AG04450 (cell line): ENCODE measurements at regions not wholly inside any gene's neighbourhood (a gene's known extent, or its start where the extent isn't known, plus 50 kb on each side); places are given as distances from the start of the nearest gene placed in this dataset.

Experiments used
- CTCF ChIA-PET: fragments of 300-600, 350-600 bp; formaldehyde crosslinking; extraction: SDS; loops from one replicate; lab custom pipeline; 2022; ENCODE audit warnings: antibody characterized with exemption, inconsistent platforms; lab: Charles Lee
- POLR2A ChIA-PET: fragments of 350-600 bp; formaldehyde crosslinking; extraction: SDS; loops from one replicate; lab custom pipeline; 2021; ENCODE audit warnings: antibody characterized with exemption, inconsistent platforms; lab: Yijun Ruan, JAX
- DNase-seq: peaks from one replicate; pipeline ENCODE4 v3.0.0-alpha.2; 2011; ENCODE audit warnings: low read depth, low spot score
- H3K27ac ChIP-seq: one replicate; pipeline ENCODE4 v1.5.1; 2012; ENCODE audit warnings: low read depth, low read length, control low read depth
- H3K27me3 ChIP-seq: one replicate; pipeline ENCODE4 v1.6.0; 2012; ENCODE audit warnings: low read length; ENCODE audit not compliant: control insufficient read depth, insufficient read depth
- H3K4me3 ChIP-seq: 2 replicates; pipeline ENCODE4 v1.5.1; 2011; ENCODE audit warnings: mild to moderate bottlenecking, low read depth, low read length, control low read depth
- H3K9me3 ChIP-seq: 2 replicates; pipeline ENCODE4 v1.5.1; 2012; ENCODE audit warnings: low read length; ENCODE audit not compliant: control insufficient read depth, insufficient read depth
- TF ChIP-seq, protein P1 (sequence below): IDR thresholded peaks from 2 replicates; pipeline ENCODE4 v1.5.1; 2011; ENCODE audit warnings: low read depth, low read length, control low read depth, inconsistent platforms

DNA sequence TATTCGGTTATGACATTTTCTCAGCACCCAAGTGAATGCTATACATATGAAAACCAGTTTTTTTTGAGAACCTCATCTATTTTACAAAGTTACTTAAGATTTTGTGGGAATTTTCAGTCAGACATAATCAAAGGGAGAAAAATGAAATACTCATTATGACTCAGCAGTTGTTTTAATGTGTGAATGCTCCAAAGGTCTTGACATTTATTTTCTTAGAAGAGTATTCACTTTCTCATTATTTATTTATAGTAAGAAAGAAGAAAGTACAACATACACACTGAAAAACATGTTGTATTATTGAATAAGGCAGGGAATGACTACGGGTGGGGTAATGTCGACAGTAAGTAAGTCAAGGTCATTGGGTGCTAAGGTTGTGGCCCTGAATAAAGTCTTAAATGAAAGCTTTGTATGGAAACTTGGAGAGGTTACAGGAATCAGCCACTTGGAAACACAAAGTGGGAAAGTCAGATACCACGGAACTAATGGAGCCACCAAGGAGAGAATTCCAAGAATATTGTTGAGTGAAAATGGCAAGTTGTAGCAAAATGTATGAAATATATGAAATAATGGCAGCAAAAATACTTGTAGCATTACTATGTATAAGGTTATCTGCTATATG, 844.5 kb downstream of the TBL1XR1 start:
- no peaks in the 10 kb centered on the region for H3K27me3 ChIP-seq
- no peak overlapping the region for H3K27ac ChIP-seq
- POLR2A ChIA-PET, result no interaction called here
- no peak for DNase-seq
- no peak overlapping the region for H3K4me3 ChIP-seq
- no peaks in the 10 kb centered on the region for H3K9me3 ChIP-seq
- TF ChIP-seq, protein P1, sequence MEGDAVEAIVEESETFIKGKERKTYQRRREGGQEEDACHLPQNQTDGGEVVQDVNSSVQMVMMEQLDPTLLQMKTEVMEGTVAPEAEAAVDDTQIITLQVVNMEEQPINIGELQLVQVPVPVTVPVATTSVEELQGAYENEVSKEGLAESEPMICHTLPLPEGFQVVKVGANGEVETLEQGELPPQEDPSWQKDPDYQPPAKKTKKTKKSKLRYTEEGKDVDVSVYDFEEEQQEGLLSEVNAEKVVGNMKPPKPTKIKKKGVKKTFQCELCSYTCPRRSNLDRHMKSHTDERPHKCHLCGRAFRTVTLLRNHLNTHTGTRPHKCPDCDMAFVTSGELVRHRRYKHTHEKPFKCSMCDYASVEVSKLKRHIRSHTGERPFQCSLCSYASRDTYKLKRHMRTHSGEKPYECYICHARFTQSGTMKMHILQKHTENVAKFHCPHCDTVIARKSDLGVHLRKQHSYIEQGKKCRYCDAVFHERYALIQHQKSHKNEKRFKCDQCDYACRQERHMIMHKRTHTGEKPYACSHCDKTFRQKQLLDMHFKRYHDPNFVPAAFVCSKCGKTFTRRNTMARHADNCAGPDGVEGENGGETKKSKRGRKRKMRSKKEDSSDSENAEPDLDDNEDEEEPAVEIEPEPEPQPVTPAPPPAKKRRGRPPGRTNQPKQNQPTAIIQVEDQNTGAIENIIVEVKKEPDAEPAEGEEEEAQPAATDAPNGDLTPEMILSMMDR, result no peak
- CTCF ChIA-PET, result no interaction called here

DNA sequence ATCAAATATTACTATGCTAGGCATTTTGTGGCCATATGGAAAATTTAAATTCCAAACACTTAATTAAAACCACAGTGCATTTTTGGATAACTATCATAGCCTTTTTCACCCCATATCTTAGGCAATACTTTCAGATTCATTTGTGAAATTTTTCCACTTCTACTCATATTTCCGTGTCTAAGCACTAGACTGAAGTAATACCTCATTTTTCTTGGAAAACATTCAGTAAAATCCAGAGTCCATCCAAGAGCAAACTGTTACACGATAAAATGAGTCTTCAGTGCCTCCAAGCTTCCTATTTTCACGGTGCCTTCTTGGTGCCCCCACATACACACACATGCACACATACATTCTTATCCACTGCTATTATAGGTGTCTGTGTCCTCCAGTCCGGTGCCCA, 845.9 kb downstream of the TBL1XR1 start:
- H3K27me3 ChIP-seq, result no peaks in the 10 kb centered on the region
- no peak for DNase-seq
- ChIA-PET CTCF (no interaction called here), POLR2A (no interaction called here)
- no peak overlapping the region for H3K27ac ChIP-seq
- no peak overlapping the region for H3K4me3 ChIP-seq
- H3K9me3 ChIP-seq, result no peaks in the 10 kb centered on the region
- TF ChIP-seq, protein P1, result no peak

DNA sequence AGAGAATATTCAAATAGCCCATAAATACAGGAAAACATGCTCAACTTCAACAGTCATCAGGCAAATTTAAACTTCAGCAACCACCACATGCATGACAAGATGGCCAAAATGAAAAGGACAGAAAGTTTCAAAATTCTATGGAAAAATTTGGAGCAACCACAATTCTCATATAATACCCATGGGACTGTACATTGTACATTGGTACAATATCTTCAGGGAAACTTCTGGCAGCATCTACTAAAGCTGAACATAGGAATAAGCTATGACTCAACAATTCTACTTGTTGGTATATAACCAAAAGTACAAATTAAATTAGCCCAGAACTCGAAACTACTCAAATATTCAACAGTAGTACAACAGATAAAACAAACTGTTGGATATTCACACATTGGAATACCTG, 847.6 kb downstream of the TBL1XR1 start:
- ChIA-PET POLR2A (no interaction called here), CTCF (interaction anchor here (0.7 kb wide), 1 partner anchor 55 kb away, joined by 3 read pairs; no protein-coding TSS in a partner anchor)
- H3K4me3 ChIP-seq, result no peak overlapping the region
- TF ChIP-seq, protein P1, result no peak
- H3K27ac ChIP-seq, result no peak overlapping the region
- DNase-seq, result no peak
- no peaks in the 10 kb centered on the region for H3K9me3 ChIP-seq
- no peaks in the 10 kb centered on the region for H3K27me3 ChIP-seq

DNA sequence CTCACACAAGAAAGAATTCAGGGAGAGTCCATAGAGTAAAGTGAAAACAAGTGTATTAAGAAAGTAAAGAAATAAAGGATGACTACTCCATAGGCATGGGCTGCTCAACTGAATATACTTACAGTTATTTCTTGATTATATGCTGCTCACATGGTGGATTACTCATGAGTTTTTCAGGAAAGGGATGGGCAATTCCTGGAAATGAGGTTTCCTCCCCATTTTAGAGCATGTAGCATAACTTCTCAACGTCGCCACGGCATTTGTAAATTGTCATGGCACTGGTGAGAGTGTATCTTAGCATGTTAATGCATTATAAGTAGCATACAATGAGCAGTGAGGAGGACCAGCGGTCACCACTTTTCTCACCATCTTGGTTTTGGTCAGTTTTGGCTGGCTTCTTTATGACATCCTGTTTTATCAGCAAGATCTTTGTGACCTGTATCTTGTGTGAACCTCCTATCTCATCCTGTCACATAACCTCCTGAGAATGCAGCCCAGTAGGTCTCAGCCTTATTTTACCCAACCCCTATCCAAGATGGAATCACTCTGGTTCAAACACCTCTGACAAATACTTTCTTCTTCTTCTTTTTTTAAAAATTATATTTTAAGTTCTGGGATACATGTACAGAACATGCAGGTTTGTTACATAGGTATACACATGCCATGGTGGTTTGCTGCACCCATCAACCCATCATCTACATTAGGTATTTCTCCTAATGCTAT, 849.7 kb downstream of the TBL1XR1 start:
- Histone ChIP-seq H3K9me3 (no peaks in the 10 kb centered on the region), H3K4me3 (no peak overlapping the region), H3K27ac (no peak overlapping the region), H3K27me3 (no peaks in the 10 kb centered on the region)
- ChIA-PET POLR2A (no interaction called here), CTCF (no interaction called here)
- TF ChIP-seq, protein P1, result no peak
- DNase-seq, result no peak

DNA sequence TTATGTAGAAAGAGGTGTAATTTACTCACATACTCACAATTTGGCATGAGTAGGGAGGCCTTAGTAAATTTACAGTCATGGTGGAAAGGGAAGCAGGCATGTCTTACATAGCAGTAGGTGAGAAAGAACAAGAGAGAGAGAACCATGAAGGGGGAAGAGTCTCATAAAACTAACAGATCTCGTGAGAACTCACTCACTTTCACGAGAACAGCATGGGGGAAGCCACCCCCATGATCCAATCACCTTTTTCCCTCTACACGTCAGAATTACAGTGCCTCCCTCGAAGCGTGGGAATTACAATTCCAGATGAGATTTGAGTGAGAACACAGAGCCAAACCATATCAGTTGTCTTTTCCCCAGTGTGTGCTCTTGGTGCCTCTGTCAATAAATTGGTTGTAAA, 855.3 kb downstream of the TBL1XR1 start:
- Histone ChIP-seq H3K9me3 (no peaks in the 10 kb centered on the region), H3K27ac (no peak overlapping the region), H3K27me3 (no peaks in the 10 kb centered on the region), H3K4me3 (no peak overlapping the region)
- TF ChIP-seq, protein P1, result no peak
- ChIA-PET CTCF (no interaction called here), POLR2A (no interaction called here)
- no peak for DNase-seq
